ENCODE measurements at regions not wholly inside any gene's neighbourhood (a gene's known extent, or its start where the extent isn't known, plus 50 kb on each side); places are given as distances from the start of the nearest gene placed in this dataset.

- TF ChIP-seq SUZ12 (IDR thresholded peaks at IDR 0.05) (no peak), SP1 (IDR thresholded peaks at IDR 0.05) (no peak), FOXM1 (IDR thresholded peaks at IDR 0.05; ENCODE audit: borderline replicate concordance) (no peak), BHLHE40 (IDR thresholded peaks at IDR 0.05; ENCODE audit: borderline replicate concordance) (no peak)
These were observed 142.0 kb upstream of the AGBL1 start for GRCh38 chr15:85937661-85938060.

Measured in HEK293T (cell line).